NCI-H2227 treated with DMSO at 0.1 percent for 48 hours (cell line): ENCODE measurements at regions not wholly inside any gene's neighbourhood (a gene's known extent, or its start where the extent isn't known, plus 50 kb on each side); places are given as distances from the start of the nearest gene placed in this dataset.
"Not testable (repeated sequence)": the region's sequence is repeated elsewhere in the genome, so short reads cannot be mapped to it uniquely, and the experiment has no call there.

Experiments
- DNase-seq: peaks from one replicate; lab custom pipeline; 2025; lab: John Stamatoyannopoulos, UW

GRCh38 chr2:111618978-111619902 lies 264.8 kb downstream of the ANAPC1 start:
- no peak for DNase-seq

DNA sequence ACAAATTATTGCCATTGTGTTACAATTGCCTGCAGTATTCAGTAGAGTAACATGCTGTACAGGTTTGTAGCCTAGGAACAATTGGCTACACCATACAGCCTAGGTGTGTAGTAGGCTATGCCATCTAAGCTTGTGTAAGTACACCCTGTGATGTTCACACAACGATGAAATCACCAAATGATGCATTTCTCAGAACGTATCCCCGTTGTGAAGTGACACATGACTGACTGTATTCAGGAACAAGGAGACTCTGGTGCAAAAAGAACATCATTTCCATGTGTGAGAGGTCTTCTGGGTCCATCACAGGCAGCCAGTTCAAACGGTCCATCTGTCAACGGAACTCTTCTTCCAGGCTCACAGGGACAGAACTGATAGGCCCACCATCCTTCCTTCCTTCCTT lies 263.7 kb downstream of the ANAPC1 start:
- no peak for DNase-seq

- no peak for DNase-seq
These were observed 261.1 kb downstream of the ANAPC1 start for GRCh38 chr2:111622859-111623258.

DNA sequence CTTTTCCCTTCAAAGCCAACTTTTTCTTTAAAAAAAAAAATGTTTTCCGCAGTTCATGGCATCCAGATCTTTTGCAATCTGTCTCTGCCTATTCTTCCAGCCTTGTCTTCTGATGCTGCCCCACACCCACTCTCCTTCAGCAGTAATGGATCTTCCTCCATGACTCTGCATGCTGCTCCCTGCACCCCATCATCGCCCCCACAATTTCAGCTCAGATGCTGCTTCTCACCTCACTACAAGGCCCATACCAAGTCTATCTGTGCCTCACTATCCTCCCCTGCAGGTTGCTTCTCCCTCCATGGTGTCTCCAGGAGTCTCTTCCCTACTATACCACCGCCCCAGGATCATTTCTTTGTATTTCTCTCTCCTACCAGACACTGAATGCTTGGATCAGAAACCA lies 260.6 kb downstream of the ANAPC1 start:
- DNase-seq = no peak

DNA sequence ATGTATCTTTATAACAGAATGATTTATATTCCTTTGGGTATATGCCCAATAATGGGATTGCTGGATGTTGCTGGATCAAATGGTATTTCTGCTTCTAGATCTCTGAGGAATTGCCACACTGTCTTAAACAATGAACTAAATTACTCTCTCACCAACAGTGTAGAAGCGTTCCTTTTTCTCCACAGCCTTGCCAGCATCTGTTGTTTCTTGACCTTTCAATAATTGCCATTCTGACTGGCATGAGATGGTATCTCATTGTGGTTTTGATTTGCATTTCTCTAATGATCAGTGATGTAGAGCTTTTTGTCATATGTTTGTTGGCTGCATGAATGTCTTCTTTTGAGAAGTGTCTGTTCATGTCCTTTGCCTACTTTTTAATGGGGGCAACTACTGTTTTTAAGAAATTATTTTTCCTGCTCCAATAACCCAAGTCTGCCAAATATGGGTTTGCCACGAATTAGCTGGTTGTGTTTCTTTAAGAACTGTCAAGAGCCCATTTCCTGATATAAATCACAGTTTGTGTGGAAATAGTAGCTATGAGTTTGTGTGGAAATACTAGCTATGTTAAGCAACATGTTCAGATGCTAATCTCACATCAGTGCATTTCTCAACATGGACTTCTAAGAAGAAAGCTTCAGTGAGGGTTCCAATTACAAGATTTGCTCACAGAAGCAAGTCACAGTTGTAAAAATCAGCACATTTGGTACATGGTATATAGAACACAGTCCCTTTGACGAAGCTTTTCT lies 259.4 kb downstream of the ANAPC1 start:
- DNase-seq = no peak

- DNase-seq = not testable (repeated sequence)
These were observed 258.8 kb downstream of the ANAPC1 start for GRCh38 chr2:111625157-111625537.

GRCh38 chr2:111626037-111626864 lies 257.7 kb downstream of the ANAPC1 start:
- no peak for DNase-seq

DNA sequence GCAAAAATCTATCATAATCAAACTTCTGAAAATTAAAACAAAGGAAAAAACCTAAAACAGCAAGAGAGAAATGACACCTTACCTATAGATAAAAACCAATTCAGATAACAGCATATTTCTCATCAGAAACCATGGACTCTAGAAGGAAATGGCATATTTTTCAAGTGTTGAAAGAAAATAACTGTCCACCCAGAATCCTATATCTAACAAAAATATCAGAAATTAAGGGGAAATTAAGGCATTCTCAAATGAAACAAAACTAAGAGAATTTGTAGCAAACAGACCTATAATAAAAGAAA lies 257.2 kb downstream of the ANAPC1 start:
- no peak for DNase-seq

DNA sequence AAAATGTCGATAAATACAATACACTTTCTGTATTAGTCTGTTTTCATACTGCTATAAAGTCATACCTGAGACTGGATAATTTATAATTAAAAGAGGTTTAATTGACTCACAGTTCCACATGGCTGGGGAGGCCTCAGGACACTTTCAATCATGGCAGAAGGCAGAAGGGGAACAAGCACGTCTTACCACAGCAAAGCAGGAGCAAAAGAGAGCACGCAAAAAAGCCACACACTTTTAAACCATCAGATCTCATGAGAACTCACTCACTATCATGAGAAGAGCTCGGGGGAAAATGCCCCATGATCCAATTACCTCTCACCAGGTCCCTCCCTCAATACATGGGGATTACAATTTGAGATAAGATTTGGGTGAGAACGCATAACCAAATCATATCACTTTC lies 256.7 kb downstream of the ANAPC1 start:
- DNase-seq = no peak

DNA sequence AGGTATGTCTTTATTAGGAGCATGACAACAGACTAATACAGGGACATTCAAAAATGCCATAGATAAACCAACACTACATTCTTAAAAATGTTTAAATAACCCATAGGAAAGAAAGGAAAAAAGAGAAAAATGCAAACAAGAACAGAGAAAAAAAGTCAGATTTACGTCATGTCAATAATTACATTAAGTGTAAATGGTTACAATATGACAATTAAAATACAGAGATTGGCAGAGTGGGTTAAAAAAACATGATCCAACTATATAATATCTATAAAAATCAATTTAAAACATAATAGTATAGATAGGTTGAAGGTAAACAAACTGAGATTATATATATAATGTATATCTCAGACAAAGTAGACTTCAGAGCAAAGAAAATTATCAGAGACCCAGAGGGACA lies 255.8 kb downstream of the ANAPC1 start:
- no peak for DNase-seq

GRCh38 chr2:111629983-111630382 lies 254.0 kb downstream of the ANAPC1 start:
- no peak for DNase-seq

DNA sequence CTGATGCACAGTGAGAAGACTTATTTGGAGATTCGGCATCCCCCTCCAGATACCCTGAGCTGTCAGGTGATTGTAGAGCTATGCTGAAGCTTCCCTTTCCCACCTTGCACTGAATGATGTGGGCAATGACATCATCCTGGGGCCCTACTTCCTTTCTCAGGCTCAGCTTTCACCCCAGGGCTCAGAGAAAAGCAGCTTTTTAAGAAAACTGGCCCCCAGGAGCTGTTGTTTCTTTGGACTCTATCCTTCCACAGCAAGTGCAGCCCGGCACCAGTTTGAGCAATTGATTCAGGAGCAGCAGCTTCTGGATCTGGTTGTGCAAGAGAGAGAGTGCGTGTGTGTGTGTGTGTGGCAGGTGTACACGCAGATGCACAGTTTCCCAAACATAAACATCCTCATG lies 251.3 kb downstream of the ANAPC1 start:
- DNase-seq = no peak

DNA sequence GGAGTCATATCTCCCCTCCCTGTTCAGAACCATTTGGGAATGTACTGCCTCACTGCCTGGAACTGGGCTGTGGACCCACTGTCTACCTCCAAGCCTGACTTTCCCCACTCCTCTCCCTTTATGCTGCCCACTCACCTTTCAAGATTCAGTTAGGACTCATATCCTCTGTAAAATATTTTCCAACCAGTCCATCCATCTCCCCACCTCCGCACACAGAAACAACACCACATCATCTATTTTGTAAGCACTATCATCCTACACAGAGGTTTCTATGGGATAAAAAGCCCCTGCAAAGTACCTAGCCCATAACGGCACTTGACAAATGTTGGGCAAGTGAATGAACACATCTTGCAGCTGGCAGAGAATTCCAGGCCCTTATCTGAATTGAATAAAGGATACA lies 250.8 kb downstream of the ANAPC1 start:
- no peak for DNase-seq

DNA sequence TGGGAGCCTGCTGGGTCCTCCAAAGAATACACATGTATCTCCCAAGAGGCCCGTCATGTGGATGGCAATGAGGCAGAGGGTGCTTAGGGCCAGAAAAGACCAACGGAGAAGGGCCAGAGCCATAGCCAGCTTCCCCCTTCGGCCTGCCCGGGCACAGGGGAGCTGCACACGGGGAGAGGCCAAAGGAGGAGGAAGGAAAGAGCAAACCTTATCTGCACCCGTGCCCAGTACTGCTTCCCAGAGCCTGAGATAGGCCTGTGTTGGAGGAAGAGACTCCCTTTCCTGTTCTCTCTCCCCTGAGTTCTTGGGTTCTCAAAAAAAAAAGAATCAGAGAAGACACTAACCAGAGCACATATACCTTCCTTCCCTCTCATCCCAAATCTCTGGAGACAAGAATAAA lies 250.3 kb downstream of the ANAPC1 start:
- DNase-seq = no peak

DNA sequence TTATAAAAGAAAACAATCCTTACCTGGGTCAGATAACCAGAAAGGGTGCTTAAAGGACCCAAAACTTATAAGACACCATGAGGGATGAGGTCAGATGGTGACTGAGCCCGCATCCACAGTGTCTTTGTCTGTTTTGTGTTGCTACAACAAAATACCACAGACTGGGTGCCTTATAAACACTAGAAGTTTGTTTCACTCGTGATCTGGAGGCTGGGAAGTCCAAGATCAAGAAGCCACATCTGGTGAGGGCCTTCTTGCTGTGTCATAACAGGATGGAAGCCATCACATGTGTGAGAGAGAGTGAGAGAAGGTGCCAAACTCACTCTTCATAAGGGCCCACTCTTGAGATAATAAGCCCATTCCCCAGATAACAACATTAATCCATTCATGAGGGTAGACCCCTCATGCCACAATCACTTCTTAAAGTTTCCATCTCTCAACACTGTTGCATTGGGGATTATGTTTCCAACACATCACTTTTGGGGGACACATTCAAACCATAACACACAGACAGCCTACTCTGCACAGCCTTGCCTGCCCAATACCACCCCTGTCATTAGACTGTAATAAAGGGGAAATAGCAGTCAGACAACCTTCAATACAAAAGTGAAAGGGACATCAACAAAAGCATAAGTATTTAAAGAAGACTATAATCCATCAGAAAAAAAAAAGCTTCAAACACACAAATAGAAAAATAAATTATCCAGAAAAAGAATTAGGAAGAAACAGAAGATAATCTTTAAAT lies 249.8 kb downstream of the ANAPC1 start:
- DNase-seq = no peak

GRCh38 chr2:111634995-111635538 lies 248.9 kb downstream of the ANAPC1 start:
- no peak for DNase-seq

DNA sequence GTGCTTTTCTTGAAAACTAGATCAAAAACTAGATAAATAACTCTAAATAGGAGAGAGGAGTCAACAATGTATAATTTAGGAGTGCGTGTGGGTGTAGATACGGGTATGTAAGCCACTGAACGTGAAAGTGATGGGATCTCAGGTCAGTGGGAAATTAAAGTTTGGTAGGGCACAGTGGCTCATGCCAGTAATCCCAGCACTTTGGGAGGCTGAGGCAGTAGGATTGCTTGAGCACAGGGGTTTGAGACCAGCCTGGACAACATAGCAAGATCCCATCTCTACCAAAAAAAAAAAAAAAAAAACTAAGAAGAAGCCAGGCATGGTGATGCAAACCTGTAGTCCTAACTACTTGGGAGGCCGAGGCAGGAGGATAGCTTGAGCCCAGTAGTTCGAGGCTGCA lies 247.1 kb downstream of the ANAPC1 start:
- no peak for DNase-seq

- DNase-seq = no peak
These were observed 245.6 kb downstream of the ANAPC1 start for GRCh38 chr2:111638274-111638877.

DNA sequence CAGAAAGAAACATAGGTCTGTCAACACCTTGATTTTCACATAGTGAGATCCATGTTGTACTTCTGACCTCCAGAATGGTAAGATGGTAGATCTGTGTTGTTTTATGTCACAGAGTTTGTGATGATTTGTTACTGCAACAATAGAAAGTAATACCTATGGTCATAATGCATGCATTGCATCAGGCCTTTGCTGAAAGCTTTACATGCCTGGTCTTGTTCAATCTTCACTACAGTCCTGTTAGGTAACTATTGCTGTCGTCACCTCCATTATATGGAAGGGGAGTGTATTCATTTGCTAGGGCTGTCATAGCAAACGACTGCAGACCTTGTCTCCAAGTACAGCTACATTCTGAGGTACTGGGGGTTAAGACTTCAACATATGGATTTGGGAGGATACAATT lies 243.5 kb downstream of the ANAPC1 start:
- no peak for DNase-seq

DNA sequence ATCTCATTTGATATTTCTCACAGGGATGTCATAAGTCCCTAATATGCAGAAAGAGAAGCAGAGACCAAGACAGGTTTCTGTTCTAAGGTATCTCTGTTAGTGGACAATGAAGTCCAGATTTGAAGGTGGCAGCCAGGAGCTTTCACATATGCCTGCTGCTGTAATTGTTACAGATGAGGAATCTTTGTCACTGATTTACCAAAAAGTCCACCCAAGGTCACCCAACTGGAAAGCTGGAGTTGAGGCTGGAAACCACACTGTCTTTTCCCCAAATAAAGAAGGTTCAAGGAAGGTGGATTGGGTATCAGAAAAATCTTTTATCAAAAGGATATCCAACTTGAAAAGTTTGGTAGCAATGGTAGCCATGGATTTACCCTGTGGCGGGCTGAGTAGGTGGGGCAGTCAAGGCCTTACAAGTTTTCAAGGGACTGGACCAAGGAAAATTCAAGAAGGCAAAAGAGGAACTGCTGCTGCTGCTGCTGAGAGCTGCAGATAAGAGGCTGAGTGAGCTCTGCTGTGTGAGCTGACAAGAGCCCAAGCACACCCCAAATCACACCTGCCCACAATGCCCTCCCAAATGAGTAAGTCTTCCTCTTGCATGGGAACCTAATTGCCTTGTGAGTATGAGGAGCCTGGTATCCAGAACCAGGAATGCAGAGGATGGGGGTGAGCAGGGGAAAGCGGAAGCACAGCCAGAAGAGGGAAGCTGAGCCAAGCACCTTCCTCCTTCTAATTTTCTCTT lies 241.2 kb downstream of the ANAPC1 start:
- no peak for DNase-seq

DNA sequence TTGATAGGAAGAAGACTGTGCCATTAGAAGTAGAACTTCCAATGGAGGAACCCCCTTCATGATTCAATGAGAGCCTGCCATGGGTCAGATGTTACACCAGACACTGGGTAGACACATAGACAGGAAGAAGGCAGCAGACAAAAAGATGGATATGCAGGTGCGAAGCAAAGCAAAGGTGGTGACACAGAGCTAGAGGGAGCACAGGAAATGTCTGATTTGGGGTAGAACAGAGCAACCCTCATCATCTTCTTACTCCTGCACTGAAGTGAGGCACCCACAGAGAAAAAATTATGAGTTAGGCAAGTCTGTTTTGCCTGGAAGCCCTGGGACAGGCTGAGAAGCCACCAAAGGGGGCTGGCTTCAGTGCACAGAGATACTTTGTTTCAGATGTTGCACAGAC lies 240.2 kb downstream of the ANAPC1 start:
- no peak for DNase-seq
